ENCODE measurements at regions not wholly inside any gene's neighbourhood (a gene's known extent, or its start where the extent isn't known, plus 50 kb on each side); places are given as distances from the start of the nearest gene placed in this dataset.

DNA sequence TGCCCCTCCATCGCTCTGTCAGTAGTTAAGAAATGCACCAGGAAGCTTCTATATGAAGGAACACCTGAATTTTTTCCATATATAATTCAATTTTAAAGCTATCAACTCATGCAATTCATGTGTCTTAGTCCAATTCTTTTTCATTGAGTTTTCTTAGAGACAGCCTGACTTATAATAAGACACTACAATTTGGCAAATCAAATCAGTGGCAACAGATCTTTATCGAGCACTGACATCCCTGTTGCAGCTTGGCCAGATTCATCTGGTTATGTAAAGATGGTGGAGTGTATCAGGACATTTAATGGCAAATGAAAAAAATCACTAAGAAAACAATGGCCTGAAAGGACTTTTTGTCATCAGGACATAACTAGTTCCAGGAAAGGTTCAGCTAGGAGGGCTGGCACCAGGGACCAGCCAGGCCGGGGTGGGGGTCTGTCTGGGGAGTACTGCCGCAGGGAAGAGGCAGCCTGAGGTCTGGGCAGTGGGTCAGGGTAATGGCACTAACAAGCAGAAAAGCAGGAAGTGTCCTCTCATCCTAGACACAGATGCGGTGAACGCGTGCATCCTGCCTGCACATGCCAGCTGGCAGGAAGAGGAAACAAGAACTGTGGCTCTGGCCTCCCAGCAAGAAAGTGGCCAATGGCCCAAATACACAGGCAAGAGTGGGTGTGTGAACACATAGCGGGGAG lies 100.5 kb upstream of the LMNTD1 start:
- TF ChIP-seq, protein P1, sequence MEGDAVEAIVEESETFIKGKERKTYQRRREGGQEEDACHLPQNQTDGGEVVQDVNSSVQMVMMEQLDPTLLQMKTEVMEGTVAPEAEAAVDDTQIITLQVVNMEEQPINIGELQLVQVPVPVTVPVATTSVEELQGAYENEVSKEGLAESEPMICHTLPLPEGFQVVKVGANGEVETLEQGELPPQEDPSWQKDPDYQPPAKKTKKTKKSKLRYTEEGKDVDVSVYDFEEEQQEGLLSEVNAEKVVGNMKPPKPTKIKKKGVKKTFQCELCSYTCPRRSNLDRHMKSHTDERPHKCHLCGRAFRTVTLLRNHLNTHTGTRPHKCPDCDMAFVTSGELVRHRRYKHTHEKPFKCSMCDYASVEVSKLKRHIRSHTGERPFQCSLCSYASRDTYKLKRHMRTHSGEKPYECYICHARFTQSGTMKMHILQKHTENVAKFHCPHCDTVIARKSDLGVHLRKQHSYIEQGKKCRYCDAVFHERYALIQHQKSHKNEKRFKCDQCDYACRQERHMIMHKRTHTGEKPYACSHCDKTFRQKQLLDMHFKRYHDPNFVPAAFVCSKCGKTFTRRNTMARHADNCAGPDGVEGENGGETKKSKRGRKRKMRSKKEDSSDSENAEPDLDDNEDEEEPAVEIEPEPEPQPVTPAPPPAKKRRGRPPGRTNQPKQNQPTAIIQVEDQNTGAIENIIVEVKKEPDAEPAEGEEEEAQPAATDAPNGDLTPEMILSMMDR (conservative IDR thresholded peaks at IDR 0.05; ENCODE audit: low read length): no peak
- no peak for TF ChIP-seq EZH2phosphoT487 (IDR thresholded peaks at IDR 0.05; ENCODE audit: borderline replicate concordance)

Measured in Loucy (cell line).